Cardiac fibroblast (primary cell): ENCODE measurements at regions not wholly inside any gene's neighbourhood (a gene's known extent, or its start where the extent isn't known, plus 50 kb on each side); places are given as distances from the start of the nearest gene placed in this dataset.

Experiments used
- DNase-seq, 2 donors: peaks; one replicate each; pipeline versions ENCODE4 v3.0.0 to v3.0.0-alpha.2; 2010; ENCODE audit warnings: low read depth in 2 of 2
- H3K4me3 ChIP-seq, 2 donors: replicated peaks in 1 of 2; 1 replicate in 1 of 2; 2 replicates in 1 of 2; pipeline ENCODE4 v1.5.1; 2011; ENCODE audit warnings: low read depth in 2 of 2, low read length in 2 of 2, mild to moderate bottlenecking in 2 of 2, moderate library complexity in 1 of 2
- TF ChIP-seq, protein P1 (sequence below): IDR thresholded peaks from one replicate; pipeline ENCODE4 v1.5.1; 2011; ENCODE audit warnings: low read depth, mild to moderate bottlenecking, low read length, inconsistent platforms

DNA sequence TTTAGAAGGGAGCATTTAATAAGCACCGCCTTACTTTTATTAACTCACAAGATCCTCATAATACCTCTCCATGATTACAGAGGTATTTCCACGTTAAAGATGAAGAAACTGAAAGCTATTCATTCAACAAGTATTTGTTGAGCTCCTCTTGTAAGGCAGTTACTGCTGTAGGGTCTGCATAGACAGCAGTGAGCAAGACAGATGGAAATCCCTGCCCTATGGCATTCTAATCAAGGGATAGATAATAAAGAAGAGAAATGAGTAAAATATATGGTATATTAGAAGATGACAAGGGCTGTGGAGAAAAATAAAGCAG is 77.8 kb upstream of the CTNNBL1 start:
- TF ChIP-seq, protein P1, sequence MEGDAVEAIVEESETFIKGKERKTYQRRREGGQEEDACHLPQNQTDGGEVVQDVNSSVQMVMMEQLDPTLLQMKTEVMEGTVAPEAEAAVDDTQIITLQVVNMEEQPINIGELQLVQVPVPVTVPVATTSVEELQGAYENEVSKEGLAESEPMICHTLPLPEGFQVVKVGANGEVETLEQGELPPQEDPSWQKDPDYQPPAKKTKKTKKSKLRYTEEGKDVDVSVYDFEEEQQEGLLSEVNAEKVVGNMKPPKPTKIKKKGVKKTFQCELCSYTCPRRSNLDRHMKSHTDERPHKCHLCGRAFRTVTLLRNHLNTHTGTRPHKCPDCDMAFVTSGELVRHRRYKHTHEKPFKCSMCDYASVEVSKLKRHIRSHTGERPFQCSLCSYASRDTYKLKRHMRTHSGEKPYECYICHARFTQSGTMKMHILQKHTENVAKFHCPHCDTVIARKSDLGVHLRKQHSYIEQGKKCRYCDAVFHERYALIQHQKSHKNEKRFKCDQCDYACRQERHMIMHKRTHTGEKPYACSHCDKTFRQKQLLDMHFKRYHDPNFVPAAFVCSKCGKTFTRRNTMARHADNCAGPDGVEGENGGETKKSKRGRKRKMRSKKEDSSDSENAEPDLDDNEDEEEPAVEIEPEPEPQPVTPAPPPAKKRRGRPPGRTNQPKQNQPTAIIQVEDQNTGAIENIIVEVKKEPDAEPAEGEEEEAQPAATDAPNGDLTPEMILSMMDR: no peak
- no peak for DNase-seq

DNA sequence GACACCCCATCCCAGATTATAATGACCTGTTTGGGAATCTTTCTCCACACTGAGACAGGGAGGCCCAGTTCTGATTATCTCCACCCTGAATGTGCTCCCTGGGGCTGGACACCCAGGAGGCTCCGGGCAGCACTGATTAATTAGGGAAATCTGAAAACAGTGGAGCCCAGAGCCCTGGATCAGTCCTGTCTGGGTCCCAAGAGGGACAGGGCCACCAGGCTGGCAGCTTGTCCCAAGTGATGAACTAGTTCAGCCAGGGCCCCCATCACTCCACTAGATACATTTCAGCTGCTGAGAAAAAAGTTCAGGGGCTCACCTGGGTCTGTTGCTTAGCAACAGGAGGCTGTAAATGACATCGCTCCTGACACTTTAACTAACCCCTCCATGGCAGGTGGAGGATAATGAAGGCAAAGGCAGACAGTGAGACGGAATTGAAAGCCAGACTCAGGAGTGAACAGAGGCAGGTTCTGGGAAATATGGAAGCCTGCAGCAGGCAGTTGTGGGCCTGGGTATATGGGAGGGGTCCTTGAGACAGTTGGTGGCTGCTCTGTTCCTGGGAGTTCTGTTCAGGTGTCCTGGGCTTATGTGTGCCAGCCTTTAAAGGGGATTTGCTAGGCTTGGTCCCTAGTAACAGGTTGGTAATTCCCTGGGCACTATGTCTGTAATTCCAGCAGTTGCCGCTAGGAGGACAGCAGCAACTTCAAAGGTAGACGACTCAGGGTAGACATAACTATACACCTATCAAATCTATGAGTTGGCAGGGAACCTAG is 78.3 kb upstream of the CTNNBL1 start:
- H3K4me3 ChIP-seq: no peak overlapping the region
- peak; percentile 26 to 46 for DNase-seq
- TF ChIP-seq, protein P1: peak; percentile 77

More for the DNA sequence above, 77.8 kb upstream of the CTNNBL1 start:
- H3K4me3 ChIP-seq: no peak overlapping the region

GRCh38 chr20:37611852-37612251 is 82.0 kb upstream of the CTNNBL1 start:
- H3K4me3 ChIP-seq: no peak overlapping the region
- DNase-seq: no peak
- TF ChIP-seq, protein P1: no peak

DNA sequence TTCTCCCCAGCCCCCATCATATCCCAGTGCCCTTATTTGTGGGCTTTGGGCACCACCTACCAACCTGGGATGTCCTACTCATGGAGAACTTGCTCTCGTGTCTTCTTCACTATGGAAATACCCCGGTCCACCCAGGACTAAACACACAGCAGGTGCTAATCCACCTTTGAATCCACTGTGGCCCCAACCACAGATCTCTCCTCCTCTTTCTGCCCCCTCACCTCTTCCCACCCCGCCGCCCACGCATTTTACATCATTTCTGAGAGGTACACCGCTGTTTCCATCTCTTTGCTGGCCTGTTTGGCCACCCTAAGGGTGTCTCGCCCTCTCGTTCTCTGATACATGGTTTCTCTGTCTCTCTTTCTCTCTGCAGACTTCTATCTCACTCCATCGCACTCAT is 82.5 kb upstream of the CTNNBL1 start:
- H3K4me3 ChIP-seq: no peak overlapping the region
- TF ChIP-seq, protein P1: no peak
- DNase-seq: no peak

DNA sequence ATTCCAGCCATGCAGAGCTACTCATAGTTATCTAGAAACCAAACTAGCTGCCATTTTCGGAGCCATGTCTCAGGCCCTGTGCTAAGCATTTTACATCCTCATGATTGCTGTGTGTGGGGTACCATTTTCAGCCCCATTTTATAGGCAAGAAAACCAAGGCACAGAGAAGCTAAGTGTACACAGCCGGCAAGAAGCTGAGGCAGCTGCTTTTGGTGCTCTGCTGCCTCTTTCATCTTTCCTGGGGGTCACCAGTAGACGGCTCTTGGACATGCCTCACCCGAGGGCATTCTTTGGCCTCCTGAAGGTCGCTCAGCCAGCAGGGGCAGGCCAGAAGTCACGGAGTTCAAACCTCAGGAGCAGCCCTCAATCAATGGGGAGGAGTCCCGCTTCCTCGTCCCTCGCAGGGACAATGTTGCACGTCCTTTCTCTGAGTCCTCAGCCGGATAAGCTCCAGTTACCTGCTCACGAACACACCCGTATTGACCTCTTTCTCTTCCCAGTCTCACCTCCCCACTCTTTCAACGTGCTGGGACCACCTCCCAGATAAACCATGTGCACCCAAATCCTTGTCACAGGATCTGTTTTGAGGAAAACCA is 82.6 kb upstream of the BLCAP start:
- no peak for DNase-seq
- no peak overlapping the region for H3K4me3 ChIP-seq
- TF ChIP-seq, protein P1: no peak

DNA sequence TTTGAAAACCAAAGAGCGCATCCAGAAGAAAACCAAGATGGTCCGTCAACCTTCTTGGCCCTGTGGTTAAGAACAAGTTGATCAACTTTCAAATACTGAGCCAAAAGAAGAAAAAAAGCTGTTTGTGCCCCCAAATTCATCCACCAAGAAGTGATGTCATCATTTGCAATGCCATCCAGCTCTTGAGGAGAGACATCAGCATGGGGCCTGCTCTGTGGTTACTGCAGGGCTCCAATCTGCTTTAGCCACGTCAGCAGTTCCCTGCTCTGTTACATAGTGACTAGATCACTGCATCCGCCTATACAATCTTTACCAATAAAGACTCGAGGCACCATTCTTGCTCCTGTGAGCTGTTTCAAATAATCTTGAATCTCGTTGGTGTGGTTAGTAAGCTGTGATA is 75.0 kb upstream of the BLCAP start:
- no peak overlapping the region for H3K4me3 ChIP-seq
- DNase-seq: no peak
- TF ChIP-seq, protein P1: no peak
